Mucosa of rectum (tissue), 2 donors: ENCODE measurements at regions not wholly inside any gene's neighbourhood (a gene's known extent, or its start where the extent isn't known, plus 50 kb on each side); places are given as distances from the start of the nearest gene placed in this dataset.

Experiments used
- H3K27ac ChIP-seq, 2 donors: one replicate each; pipeline ENCODE4 v1.7.0; 2013; ENCODE audit warnings: inconsistent platforms in 2 of 2, low read depth in 2 of 2, low read length in 2 of 2
- H3K27me3 ChIP-seq, 2 donors: one replicate each; pipeline ENCODE4 v1.7.0; 2013; ENCODE audit warnings: low read length in 2 of 2; ENCODE audit not compliant: control insufficient read depth in 2 of 2, insufficient read depth in 2 of 2
- H3K36me3 ChIP-seq, 2 donors: one replicate each; pipeline ENCODE4 v1.7.0; 2013; ENCODE audit warnings: low read length in 2 of 2; ENCODE audit not compliant: control insufficient read depth in 2 of 2, insufficient read depth in 2 of 2
- H3K4me1 ChIP-seq, 2 donors: one replicate each; pipeline ENCODE4 v1.7.0; 2013; ENCODE audit warnings: low read length in 2 of 2, mild to moderate bottlenecking in 1 of 2; ENCODE audit not compliant: control insufficient read depth in 2 of 2, insufficient read depth in 2 of 2
- H3K4me3 ChIP-seq, 2 donors: one replicate each; pipeline ENCODE4 v1.7.0; 2013; ENCODE audit warnings: low read length in 2 of 2
- H3K9ac ChIP-seq, 2 donors: one replicate each; pipeline ENCODE4 v1.7.0; 2013; ENCODE audit warnings: low read length in 2 of 2, low read depth in 1 of 2, mild to moderate bottlenecking in 1 of 2
- H3K9me3 ChIP-seq, 2 donors: one replicate each; pipeline ENCODE4 v1.7.0; 2013; ENCODE audit warnings: low read length in 2 of 2; ENCODE audit not compliant: control insufficient read depth in 2 of 2
- donor health status: healthy.
- donor health status: Normal muscosa, but diverticular disease.

GRCh38 chr6:105800398-105800797 is 285.7 kb upstream of the PRDM1 start:
- Histone ChIP-seq H3K4me1 (peaks cover 0 to 8% of the 10 kb centered on the region in 2 donors), H3K9me3 (no peaks in the 10 kb centered on the region), H3K9ac (no peak overlapping the region)

GRCh38 chr6:105799056-105799455 is 287.1 kb upstream of the PRDM1 start:
- Histone ChIP-seq H3K9me3 (no peaks in the 10 kb centered on the region), H3K27ac (no peak overlapping the region), H3K36me3 (no peaks in the 10 kb centered on the region), H3K4me1 (peaks cover 2 to 8% of the 10 kb centered on the region in 2 donors), H3K4me3 (no peak overlapping the region), H3K27me3 (no peaks in the 10 kb centered on the region), H3K9ac (no peak overlapping the region)

More at GRCh38 chr6:105800398-105800797, 285.7 kb upstream of the PRDM1 start:
- Histone ChIP-seq H3K27ac (no peak overlapping the region), H3K27me3 (no peaks in the 10 kb centered on the region), H3K4me3 (no peak overlapping the region), H3K36me3 (no peaks in the 10 kb centered on the region)

DNA sequence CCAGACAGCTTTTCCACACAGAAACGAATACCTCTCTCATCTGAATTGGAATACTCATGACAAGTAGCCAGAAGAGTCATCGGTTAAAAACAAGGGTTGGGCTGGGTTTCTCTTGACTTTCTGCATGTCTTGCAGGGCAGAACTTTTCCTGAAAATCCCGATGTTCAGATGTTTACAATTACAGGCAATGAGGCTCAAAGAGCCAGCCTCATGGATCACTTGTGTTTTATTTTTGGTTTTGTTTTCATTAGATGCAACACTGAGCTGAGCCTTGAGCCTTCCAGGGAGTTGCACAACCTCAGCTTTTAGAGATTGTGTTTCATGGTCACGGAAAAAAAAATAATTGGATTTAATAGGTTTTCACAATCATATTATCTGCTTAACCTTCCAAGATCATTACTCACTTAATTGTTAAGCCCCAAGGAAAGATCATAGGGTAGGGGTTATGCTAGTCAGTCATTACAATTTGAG is 288.1 kb upstream of the PRDM1 start:
- Histone ChIP-seq H3K4me1 (peaks cover 2 to 11% of the 10 kb centered on the region in 2 donors), H3K27ac (peak overlapping the region in 1 of 2 donors; percentile 63), H3K9me3 (no peaks in the 10 kb centered on the region), H3K4me3 (no peak overlapping the region), H3K36me3 (no peaks in the 10 kb centered on the region), H3K9ac (no peak overlapping the region), H3K27me3 (no peaks in the 10 kb centered on the region)

- H3K4me3 ChIP-seq = no peak overlapping the region
- no peak overlapping the region for H3K9ac ChIP-seq
- peaks cover 4 to 11% of the 10 kb centered on the region in 2 donors for H3K4me1 ChIP-seq
- peak overlapping the region; percentile 17 to 63 for H3K27ac ChIP-seq
- H3K27me3 ChIP-seq = no peaks in the 10 kb centered on the region
- no peaks in the 10 kb centered on the region for H3K36me3 ChIP-seq
- no peaks in the 10 kb centered on the region for H3K9me3 ChIP-seq
Measured at GRCh38 chr6:105797286-105797979, 288.7 kb upstream of the PRDM1 start.

DNA sequence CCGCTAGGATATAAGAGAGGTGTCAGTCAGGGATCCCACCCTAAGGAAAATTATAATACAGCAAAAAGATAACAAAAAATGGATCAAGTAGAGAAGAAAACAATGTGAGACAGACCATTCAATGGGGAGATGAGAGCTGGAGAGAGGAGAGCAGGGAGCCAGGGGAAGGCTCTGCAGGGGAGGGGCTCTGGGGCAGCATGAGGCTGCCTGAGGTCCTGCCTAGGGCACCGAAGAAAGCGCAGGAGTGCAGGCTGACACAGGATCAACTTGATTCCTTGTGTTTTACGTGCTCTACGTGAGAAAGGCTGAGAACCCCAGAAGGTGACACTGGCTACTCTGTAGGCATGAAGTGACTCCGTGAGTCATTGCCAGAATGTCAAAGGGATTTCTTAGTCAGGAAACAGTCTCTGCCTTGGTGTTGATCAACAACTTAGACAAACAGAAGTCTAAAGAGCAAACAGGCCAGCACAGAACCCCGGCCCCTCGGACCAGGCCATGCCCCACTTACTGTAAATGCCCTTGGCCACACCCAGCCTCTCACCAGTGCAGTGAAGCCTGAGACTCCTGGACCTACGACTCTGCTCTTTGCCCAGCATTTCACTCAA is 290.1 kb upstream of the PRDM1 start:
- H3K27me3 ChIP-seq = no peaks in the 10 kb centered on the region
- no peaks in the 10 kb centered on the region for H3K9me3 ChIP-seq
- H3K36me3 ChIP-seq = no peaks in the 10 kb centered on the region
- peaks cover 4 to 11% of the 10 kb centered on the region in 2 donors for H3K4me1 ChIP-seq
- no peak overlapping the region for H3K9ac ChIP-seq
- H3K4me3 ChIP-seq = no peak overlapping the region
- no peak overlapping the region for H3K27ac ChIP-seq

DNA sequence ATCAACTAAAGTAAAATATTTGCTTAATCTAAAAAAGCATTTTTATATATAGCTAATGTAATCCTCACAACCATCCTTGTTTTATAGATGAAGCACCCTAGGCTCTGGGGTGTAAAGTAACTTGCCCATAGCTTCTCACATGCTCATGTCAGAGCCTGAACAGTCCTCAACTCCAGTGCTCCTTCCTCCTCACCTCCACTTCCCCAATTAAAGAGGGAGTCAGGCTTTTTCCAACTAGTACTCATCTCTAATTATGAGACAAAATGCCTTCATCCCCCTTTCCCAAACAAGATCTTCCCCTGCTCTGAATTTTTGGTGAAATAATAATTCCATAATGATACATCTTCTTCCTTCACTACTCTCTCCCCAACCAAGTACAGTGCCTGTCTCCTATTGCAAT is 290.8 kb upstream of the PRDM1 start:
- peaks cover 4 to 11% of the 10 kb centered on the region in 2 donors for H3K4me1 ChIP-seq
- H3K9ac ChIP-seq = no peak overlapping the region
- H3K27me3 ChIP-seq = no peaks in the 10 kb centered on the region
- no peak overlapping the region for H3K4me3 ChIP-seq
- no peak overlapping the region for H3K27ac ChIP-seq
- H3K9me3 ChIP-seq = no peaks in the 10 kb centered on the region
- H3K36me3 ChIP-seq = no peaks in the 10 kb centered on the region

GRCh38 chr6:105794870-105795269 is 291.3 kb upstream of the PRDM1 start:
- H3K27me3 ChIP-seq = no peaks in the 10 kb centered on the region
- no peak overlapping the region for H3K27ac ChIP-seq
- H3K36me3 ChIP-seq = no peaks in the 10 kb centered on the region
- no peaks in the 10 kb centered on the region for H3K9me3 ChIP-seq
- H3K4me1 ChIP-seq = peaks cover 4 to 11% of the 10 kb centered on the region in 2 donors
- no peak overlapping the region for H3K4me3 ChIP-seq
- H3K9ac ChIP-seq = no peak overlapping the region

GRCh38 chr6:105794239-105794638 is 291.9 kb upstream of the PRDM1 start:
- peaks cover 4 to 11% of the 10 kb centered on the region in 2 donors for H3K4me1 ChIP-seq
- no peaks in the 10 kb centered on the region for H3K27me3 ChIP-seq
- no peak overlapping the region for H3K27ac ChIP-seq

DNA sequence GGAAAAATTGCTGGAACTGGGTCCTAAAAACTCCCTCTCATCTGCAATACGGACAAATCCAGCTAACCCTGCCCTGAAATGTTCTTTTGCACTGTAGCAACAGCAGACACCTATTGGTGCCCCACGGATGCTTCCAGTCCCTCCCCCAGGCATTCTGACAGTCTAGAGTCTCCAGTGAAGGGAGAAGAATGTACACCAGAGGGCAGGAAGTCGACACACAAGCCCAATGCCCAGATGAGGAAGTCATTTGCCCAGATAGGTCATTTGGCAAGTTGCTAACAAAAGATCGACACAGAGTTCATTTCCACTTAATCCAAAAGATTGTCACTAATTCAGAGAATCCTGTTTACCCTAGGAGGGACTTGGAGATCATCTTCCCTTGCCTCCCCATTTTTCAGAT is 293.0 kb upstream of the PRDM1 start:
- Histone ChIP-seq H3K9me3 (no peaks in the 10 kb centered on the region), H3K27ac (peak overlapping the region in 1 of 2 donors; percentile 10), H3K4me3 (no peak overlapping the region), H3K4me1 (peaks cover 4 to 11% of the 10 kb centered on the region in 2 donors), H3K27me3 (no peaks in the 10 kb centered on the region), H3K36me3 (no peaks in the 10 kb centered on the region), H3K9ac (no peak overlapping the region)

More at GRCh38 chr6:105794239-105794638, 291.9 kb upstream of the PRDM1 start:
- Histone ChIP-seq H3K4me3 (no peak overlapping the region), H3K36me3 (no peaks in the 10 kb centered on the region), H3K9ac (no peak overlapping the region), H3K9me3 (no peaks in the 10 kb centered on the region)

- Histone ChIP-seq H3K9ac (no peak overlapping the region), H3K4me3 (no peak overlapping the region), H3K27me3 (no peaks in the 10 kb centered on the region), H3K4me1 (peaks cover 4 to 6% of the 10 kb centered on the region in 2 donors), H3K27ac (peak overlapping the region; percentile 17 to 56), H3K9me3 (no peaks in the 10 kb centered on the region), H3K36me3 (no peaks in the 10 kb centered on the region)
Measured at GRCh38 chr6:105791583-105792318, 294.4 kb upstream of the PRDM1 start.
